ENCODE measurements at regions not wholly inside any gene's neighbourhood (a gene's known extent, or its start where the extent isn't known, plus 50 kb on each side); places are given as distances from the start of the nearest gene placed in this dataset.

- Histone ChIP-seq H3K4me2 (ENCODE audit: low read length) (no peak overlapping the region), H3K27me3 (ENCODE audit: control insufficient read depth, low read length) (no peaks in the 10 kb centered on the region), H3K36me3 (ENCODE audit: control insufficient read depth, low read length) (no peaks in the 10 kb centered on the region), H3K4me1 (ENCODE audit: control insufficient read depth, low read length) (no peaks in the 10 kb centered on the region), H3K9me2 (replicated peaks; ENCODE audit: control insufficient read depth, low read length) (no peaks in the 10 kb centered on the region), H4K20me1 (ENCODE audit: control insufficient read depth, insufficient read depth, low read depth, low read length) (no peaks in the 10 kb centered on the region), H3K9me3 (ENCODE audit: control insufficient read depth, insufficient read depth, low read length) (no peaks in the 10 kb centered on the region), H3K79me2 (ENCODE audit: control insufficient read depth, low read length) (no peaks in the 10 kb centered on the region), H3K4me3 (ENCODE audit: low read length) (no peak overlapping the region), H3K27ac (ENCODE audit: low read depth, low read length) (no peak overlapping the region), H3F3A (ENCODE audit: control insufficient read depth, insufficient read depth) (no peaks in the 10 kb centered on the region)
- TF ChIP-seq CTCF (IDR thresholded peaks at IDR 0.05; ENCODE audit: low read depth, low read length, poor library complexity, severe bottlenecking) (no peak), EZH2phosphoT487 (IDR thresholded peaks at IDR 0.05; ENCODE audit: borderline replicate concordance, low read length) (no peak)
Measured at GRCh38 chr4:66451741-66452140, 781.5 kb upstream of the EPHA5 start.

- Histone ChIP-seq H3F3A (ENCODE audit: control insufficient read depth, insufficient read depth) (no peaks in the 10 kb centered on the region), H3K9me3 (ENCODE audit: control insufficient read depth, insufficient read depth, low read length) (no peaks in the 10 kb centered on the region), H3K27ac (ENCODE audit: low read depth, low read length) (no peak overlapping the region), H3K27me3 (ENCODE audit: control insufficient read depth, low read length) (no peaks in the 10 kb centered on the region), H3K36me3 (ENCODE audit: control insufficient read depth, low read length) (no peaks in the 10 kb centered on the region), H3K9me2 (replicated peaks; ENCODE audit: control insufficient read depth, low read length) (no peaks in the 10 kb centered on the region), H3K79me2 (ENCODE audit: control insufficient read depth, low read length) (no peaks in the 10 kb centered on the region), H3K4me1 (ENCODE audit: control insufficient read depth, low read length) (no peaks in the 10 kb centered on the region), H3K4me3 (ENCODE audit: low read length) (no peak overlapping the region), H3K4me2 (ENCODE audit: low read length) (no peak overlapping the region), H4K20me1 (ENCODE audit: control insufficient read depth, insufficient read depth, low read depth, low read length) (no peaks in the 10 kb centered on the region)
- TF ChIP-seq EZH2phosphoT487 (IDR thresholded peaks at IDR 0.05; ENCODE audit: borderline replicate concordance, low read length) (no peak), CTCF (IDR thresholded peaks at IDR 0.05; ENCODE audit: low read depth, low read length, poor library complexity, severe bottlenecking) (no peak)
Measured at GRCh38 chr4:66443008-66443407, 772.7 kb upstream of the EPHA5 start.

- no peak overlapping the region for H3K4me3 ChIP-seq (ENCODE audit: low read length)
- H3K79me2 ChIP-seq (ENCODE audit: control insufficient read depth, low read length) = no peaks in the 10 kb centered on the region
- H3K9me3 ChIP-seq (ENCODE audit: control insufficient read depth, insufficient read depth, low read length) = no peaks in the 10 kb centered on the region
- H3K4me2 ChIP-seq (ENCODE audit: low read length) = no peak overlapping the region
- TF ChIP-seq EZH2phosphoT487 (IDR thresholded peaks at IDR 0.05; ENCODE audit: borderline replicate concordance, low read length) (no peak), CTCF (IDR thresholded peaks at IDR 0.05; ENCODE audit: low read depth, low read length, poor library complexity, severe bottlenecking) (no peak)
- no peaks in the 10 kb centered on the region for H4K20me1 ChIP-seq (ENCODE audit: control insufficient read depth, insufficient read depth, low read depth, low read length)
- H3K9me2 ChIP-seq (replicated peaks; ENCODE audit: control insufficient read depth, low read length) = no peaks in the 10 kb centered on the region
- H3K27ac ChIP-seq (ENCODE audit: low read depth, low read length) = no peak overlapping the region
- H3F3A ChIP-seq (ENCODE audit: control insufficient read depth, insufficient read depth) = no peaks in the 10 kb centered on the region
- H3K4me1 ChIP-seq (ENCODE audit: control insufficient read depth, low read length) = no peaks in the 10 kb centered on the region
- H3K27me3 ChIP-seq (ENCODE audit: control insufficient read depth, low read length) = no peaks in the 10 kb centered on the region
- H3K36me3 ChIP-seq (ENCODE audit: control insufficient read depth, low read length) = no peaks in the 10 kb centered on the region
Measured at GRCh38 chr4:66439508-66439907, 769.2 kb upstream of the EPHA5 start.

GRCh38 chr4:66433706-66434105 is 763.4 kb upstream of the EPHA5 start:
- Histone ChIP-seq H3K9me2 (replicated peaks; ENCODE audit: control insufficient read depth, low read length) (no peaks in the 10 kb centered on the region), H3K9me3 (ENCODE audit: control insufficient read depth, insufficient read depth, low read length) (no peaks in the 10 kb centered on the region), H3K27me3 (ENCODE audit: control insufficient read depth, low read length) (no peaks in the 10 kb centered on the region), H3K4me3 (ENCODE audit: low read length) (no peak overlapping the region), H3K79me2 (ENCODE audit: control insufficient read depth, low read length) (no peaks in the 10 kb centered on the region), H3K4me2 (ENCODE audit: low read length) (no peak overlapping the region), H3K4me1 (ENCODE audit: control insufficient read depth, low read length) (no peaks in the 10 kb centered on the region), H3F3A (ENCODE audit: control insufficient read depth, insufficient read depth) (no peaks in the 10 kb centered on the region), H4K20me1 (ENCODE audit: control insufficient read depth, insufficient read depth, low read depth, low read length) (no peaks in the 10 kb centered on the region), H3K36me3 (ENCODE audit: control insufficient read depth, low read length) (no peaks in the 10 kb centered on the region), H3K27ac (ENCODE audit: low read depth, low read length) (no peak overlapping the region)
- TF ChIP-seq CTCF (IDR thresholded peaks at IDR 0.05; ENCODE audit: low read depth, low read length, poor library complexity, severe bottlenecking) = no peak
- TF ChIP-seq EZH2phosphoT487 (IDR thresholded peaks at IDR 0.05; ENCODE audit: borderline replicate concordance, low read length) = no peak
